GM12875 (cell line): ENCODE measurements at regions not wholly inside any gene's neighbourhood (a gene's known extent, or its start where the extent isn't known, plus 50 kb on each side); places are given as distances from the start of the nearest gene placed in this dataset.

Experiments
- H3K4me3 ChIP-seq: one replicate; pipeline ENCODE4 v1.5.1; 2011; ENCODE audit warnings: low read depth, low read length, control low read depth
- TF ChIP-seq, protein P1 (sequence below): IDR thresholded peaks from 2 replicates; pipeline ENCODE4 v1.5.1; 2011; ENCODE audit warnings: low read depth, mild to moderate bottlenecking, control low read depth, inconsistent platforms, low read length, moderate library complexity, borderline replicate concordance; ENCODE audit not compliant: insufficient read depth

DNA sequence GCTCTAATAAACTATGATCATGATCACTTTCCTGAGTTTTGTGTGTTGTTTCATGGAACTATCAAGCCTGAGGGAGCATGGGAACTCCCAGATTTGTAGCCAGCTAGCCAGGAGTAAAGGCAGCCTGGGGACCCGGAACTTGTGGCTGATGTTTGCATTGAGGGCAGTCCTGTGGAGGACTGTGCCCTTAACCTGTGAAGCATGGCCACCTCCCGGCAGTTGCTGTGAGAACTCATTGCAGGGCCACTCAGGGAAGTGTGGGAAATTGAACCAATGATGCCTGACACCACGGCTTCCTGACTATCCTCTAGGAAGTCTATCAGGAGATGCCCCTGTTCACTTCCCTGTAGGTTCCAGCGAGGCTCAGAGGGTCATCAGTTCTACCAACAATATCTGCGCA lies 250.6 kb downstream of the DAD1 start:
- no peak overlapping the region for H3K4me3 ChIP-seq
- TF ChIP-seq, protein P1, sequence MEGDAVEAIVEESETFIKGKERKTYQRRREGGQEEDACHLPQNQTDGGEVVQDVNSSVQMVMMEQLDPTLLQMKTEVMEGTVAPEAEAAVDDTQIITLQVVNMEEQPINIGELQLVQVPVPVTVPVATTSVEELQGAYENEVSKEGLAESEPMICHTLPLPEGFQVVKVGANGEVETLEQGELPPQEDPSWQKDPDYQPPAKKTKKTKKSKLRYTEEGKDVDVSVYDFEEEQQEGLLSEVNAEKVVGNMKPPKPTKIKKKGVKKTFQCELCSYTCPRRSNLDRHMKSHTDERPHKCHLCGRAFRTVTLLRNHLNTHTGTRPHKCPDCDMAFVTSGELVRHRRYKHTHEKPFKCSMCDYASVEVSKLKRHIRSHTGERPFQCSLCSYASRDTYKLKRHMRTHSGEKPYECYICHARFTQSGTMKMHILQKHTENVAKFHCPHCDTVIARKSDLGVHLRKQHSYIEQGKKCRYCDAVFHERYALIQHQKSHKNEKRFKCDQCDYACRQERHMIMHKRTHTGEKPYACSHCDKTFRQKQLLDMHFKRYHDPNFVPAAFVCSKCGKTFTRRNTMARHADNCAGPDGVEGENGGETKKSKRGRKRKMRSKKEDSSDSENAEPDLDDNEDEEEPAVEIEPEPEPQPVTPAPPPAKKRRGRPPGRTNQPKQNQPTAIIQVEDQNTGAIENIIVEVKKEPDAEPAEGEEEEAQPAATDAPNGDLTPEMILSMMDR: no peak

DNA sequence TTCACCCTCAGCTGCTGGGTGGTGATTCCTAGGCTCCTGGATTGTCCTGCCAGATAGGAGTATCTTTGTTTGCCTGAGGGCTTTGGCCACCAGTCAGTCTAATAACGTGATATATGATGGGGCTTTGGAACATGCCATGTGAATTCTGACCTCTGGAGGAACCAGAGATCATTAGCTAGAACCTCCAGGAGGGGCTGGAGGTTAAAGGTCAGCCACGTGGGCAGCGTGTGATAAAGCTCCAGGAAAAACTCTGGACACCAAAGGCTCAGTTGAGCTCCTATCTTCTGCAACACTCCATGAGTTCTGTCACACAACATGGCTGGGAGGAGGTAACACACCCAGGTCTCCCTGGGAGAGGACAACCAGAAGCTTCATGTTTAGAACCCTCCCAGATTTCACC lies 251.1 kb downstream of the DAD1 start:
- TF ChIP-seq, protein P1: no peak
- H3K4me3 ChIP-seq: no peak overlapping the region

DNA sequence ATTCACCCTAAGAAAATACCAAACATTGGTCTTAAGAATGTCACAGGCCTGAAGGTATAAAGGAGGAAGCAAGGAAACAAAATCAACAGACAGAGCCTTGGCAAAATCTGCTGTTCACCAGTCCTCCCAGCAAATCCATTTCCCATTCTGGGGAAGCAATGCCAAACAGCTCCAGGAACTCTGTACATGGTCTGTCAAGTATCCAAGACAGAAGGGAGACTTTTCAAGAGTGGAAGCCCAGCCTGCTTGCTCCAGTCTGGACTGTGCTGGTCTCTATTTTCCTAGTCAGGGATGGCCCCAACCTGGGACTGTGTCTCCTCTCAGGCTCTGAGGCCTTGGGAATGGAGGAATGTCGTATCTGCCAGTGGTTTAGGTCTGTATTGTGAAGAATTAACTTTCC lies 251.5 kb downstream of the DAD1 start:
- no peak overlapping the region for H3K4me3 ChIP-seq
- TF ChIP-seq, protein P1: no peak

DNA sequence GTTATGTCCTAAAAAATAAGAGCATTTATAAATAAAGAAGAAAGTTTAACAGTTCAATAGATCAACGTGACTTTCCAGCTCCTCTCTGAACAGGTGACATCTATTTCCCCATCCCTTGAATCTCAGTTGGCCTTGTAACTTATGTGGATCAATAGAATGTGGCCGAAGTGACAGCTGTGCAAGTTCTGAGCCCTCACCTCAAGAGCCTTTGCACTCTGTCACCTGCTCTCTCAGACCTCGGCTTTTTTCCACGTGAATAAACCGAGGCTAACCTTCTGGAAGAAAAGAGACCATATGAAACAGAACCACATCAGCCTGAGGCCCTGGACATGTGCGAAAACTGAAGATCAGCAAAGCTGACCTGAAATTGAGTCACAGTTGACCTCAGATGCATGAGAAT lies 253.0 kb downstream of the DAD1 start:
- TF ChIP-seq, protein P1: no peak
- H3K4me3 ChIP-seq: no peak overlapping the region

DNA sequence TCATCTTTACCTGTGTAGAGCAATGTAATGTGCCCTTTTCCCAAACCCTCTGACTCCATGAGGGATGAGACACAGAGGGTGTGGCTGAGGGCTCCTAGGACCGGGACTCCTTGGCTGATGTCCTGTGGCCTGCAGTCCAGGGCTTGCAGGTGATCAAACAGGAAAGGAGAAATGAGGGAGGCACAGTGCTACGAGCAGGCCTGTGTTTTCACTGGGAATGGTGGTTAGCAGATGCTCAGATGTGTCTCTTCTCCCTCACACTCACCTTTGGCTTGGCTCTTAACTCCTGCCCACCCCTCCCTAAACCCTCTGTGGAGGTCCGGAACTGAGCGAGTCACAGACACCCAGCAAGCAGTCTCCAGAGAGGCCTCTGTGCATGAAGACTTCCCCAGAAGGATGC lies 254.4 kb downstream of the DAD1 start:
- TF ChIP-seq, protein P1: no peak
- H3K4me3 ChIP-seq: no peak overlapping the region

DNA sequence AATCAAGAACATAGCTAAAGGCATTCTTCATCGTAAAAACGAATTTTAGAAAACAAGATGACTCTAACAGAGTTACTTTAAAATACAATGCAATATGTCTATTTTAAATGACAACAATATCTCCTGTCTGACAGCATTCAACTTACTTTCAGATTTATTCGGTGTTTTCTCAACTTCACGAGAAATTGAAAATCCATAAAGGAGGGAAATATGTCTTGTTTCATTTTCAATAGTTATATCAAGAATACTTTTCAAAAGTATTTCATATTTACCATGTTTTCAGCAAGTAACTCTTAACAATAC lies 254.8 kb downstream of the DAD1 start:
- TF ChIP-seq, protein P1: no peak
- no peak overlapping the region for H3K4me3 ChIP-seq

DNA sequence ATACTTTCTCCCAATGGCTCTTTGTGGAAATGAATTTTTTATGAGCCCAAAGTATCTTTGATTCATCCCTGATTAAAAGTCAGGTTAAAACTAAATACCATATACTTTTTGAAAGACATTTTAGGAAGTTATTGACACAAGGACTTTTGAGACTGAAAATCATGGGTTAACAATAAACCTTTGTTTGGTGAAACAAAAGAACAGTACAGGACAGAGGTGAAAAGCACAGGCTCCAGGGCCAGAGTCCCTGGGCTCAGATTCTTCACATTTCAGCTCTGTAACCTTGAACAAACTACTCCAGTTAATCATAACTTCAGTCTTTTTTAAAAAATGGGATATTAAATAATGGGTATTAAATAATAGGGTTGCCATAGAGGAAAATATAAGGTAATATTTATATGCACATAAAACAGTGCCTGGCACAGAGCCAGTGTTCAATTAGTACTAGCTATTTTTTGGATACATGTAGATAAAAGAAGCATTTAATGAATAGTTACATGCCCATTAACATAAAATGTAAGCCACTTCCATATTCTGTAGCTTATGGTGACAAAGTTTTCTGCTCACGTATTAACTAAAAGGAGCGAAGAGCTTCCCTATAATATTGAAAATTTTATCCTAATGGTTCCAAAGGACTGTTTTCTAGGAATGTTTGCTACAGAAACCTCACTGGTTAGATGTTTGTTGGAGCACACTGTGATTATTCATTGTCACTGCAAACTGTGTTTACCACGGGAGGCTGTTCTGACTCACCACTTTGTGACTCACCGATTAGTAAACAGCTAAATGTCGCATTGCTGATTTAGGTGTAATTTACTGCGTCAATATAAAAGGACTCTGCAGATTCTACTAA lies 255.4 kb downstream of the DAD1 start:
- TF ChIP-seq, protein P1: no peak
- no peak overlapping the region for H3K4me3 ChIP-seq
